BLaER1 treated with 17β-estradiol and CSF1 and Interleukin-3, amounts not matched to agents 10 nM and 100 nM (cell line): ENCODE measurements at regions not wholly inside any gene's neighbourhood (a gene's known extent, or its start where the extent isn't known, plus 50 kb on each side); places are given as distances from the start of the nearest gene placed in this dataset.
"Not testable (repeated sequence)": the region's sequence is repeated elsewhere in the genome, so short reads cannot be mapped to it uniquely, and the experiment has no call there.

Source experiments
- H3K27ac ChIP-seq, 11 experiments: shearing (Covaris generic); formaldehyde crosslinking; 2 replicates each; pipeline ENCODE4 v1.8.1; 2022
- H3K27me3 ChIP-seq, 11 experiments: shearing (Covaris generic); formaldehyde crosslinking; 2 replicates each; pipeline ENCODE4 v1.8.1; 2022
- H3K36me3 ChIP-seq, 11 experiments: shearing (Covaris generic); formaldehyde crosslinking; 2 replicates each; pipeline ENCODE4 v1.8.1; 2022
- H3K4me1 ChIP-seq, 10 experiments: shearing (Covaris generic); formaldehyde crosslinking; 2 replicates each; pipeline ENCODE4 v1.8.1; 2022
- H3K4me2 ChIP-seq, 11 experiments: shearing (Covaris generic); formaldehyde crosslinking; 2 replicates each; pipeline ENCODE4 v1.8.1; 2022
- H3K4me3 ChIP-seq, 10 experiments: shearing (Covaris generic); formaldehyde crosslinking; 2 replicates each; pipeline ENCODE4 v1.8.1; 2022
- H3K9ac ChIP-seq, 11 experiments: shearing (Covaris generic); formaldehyde crosslinking; 2 replicates each; pipeline ENCODE4 v1.8.1; 2022
- H3K9me3 ChIP-seq, 11 experiments: shearing (Covaris generic); formaldehyde crosslinking; replicated peaks in 1 of 11; 2 replicates each; pipeline ENCODE4 v1.8.1; 2022
- H4K20me1 ChIP-seq, 11 experiments: shearing (Covaris generic); formaldehyde crosslinking; 2 replicates each; pipeline ENCODE4 v1.8.1; 2022
- Cebpa-rat ChIP-seq, 11 experiments: shearing (Covaris generic); IDR thresholded peaks; 2 replicates each; pipeline ENCODE4 v1.8.1; 2022

GRCh38 chr6:74480561-74480960 lies 725.3 kb downstream of the COL12A1 start:
- H3K27ac ChIP-seq = no peak overlapping the region
- H3K9ac ChIP-seq = no peak overlapping the region
- H3K27me3 ChIP-seq = no peaks in the 10 kb centered on the region
- no peak overlapping the region for H3K4me2 ChIP-seq
- H4K20me1 ChIP-seq = no peaks in the 10 kb centered on the region
- no peaks in the 10 kb centered on the region for H3K9me3 ChIP-seq
- no peak overlapping the region for H3K4me3 ChIP-seq
- no peaks in the 10 kb centered on the region for H3K4me1 ChIP-seq
- TF ChIP-seq Cebpa-rat (IDR thresholded peaks at IDR 0.05) = no peak
- no peaks in the 10 kb centered on the region for H3K36me3 ChIP-seq

GRCh38 chr6:74479960-74480359 lies 725.9 kb downstream of the COL12A1 start:
- Histone ChIP-seq H3K4me3 (no peak overlapping the region), H3K36me3 (no peaks in the 10 kb centered on the region), H3K27me3 (no peaks in the 10 kb centered on the region), H4K20me1 (no peaks in the 10 kb centered on the region), H3K4me1 (no peaks in the 10 kb centered on the region), H3K9me3 (no peaks in the 10 kb centered on the region), H3K4me2 (no peak overlapping the region), H3K9ac (no peak overlapping the region), H3K27ac (no peak overlapping the region)
- no peak for TF ChIP-seq Cebpa-rat (IDR thresholded peaks at IDR 0.05)

GRCh38 chr6:74479420-74479819 lies 726.4 kb downstream of the COL12A1 start:
- no peaks in the 10 kb centered on the region for H3K27me3 ChIP-seq

GRCh38 chr6:74474046-74474445 lies 731.8 kb downstream of the COL12A1 start:
- H3K4me2 ChIP-seq, H3K27me3 ChIP-seq, H3K9ac ChIP-seq, H3K36me3 ChIP-seq, H3K27ac ChIP-seq, H4K20me1 ChIP-seq, H3K9me3 ChIP-seq, H3K4me3 ChIP-seq, H3K4me1 ChIP-seq: not testable (repeated sequence)

More at GRCh38 chr6:74479420-74479819, 726.4 kb downstream of the COL12A1 start:
- Histone ChIP-seq H4K20me1 (no peaks in the 10 kb centered on the region), H3K4me1 (no peaks in the 10 kb centered on the region), H3K4me2 (no peak overlapping the region), H3K9me3 (no peaks in the 10 kb centered on the region), H3K36me3 (no peaks in the 10 kb centered on the region), H3K9ac (no peak overlapping the region), H3K27ac (no peak overlapping the region), H3K4me3 (no peak overlapping the region)
- no peak for TF ChIP-seq Cebpa-rat (IDR thresholded peaks at IDR 0.05)

- H3K9me3 ChIP-seq, H3K9ac ChIP-seq, H3K36me3 ChIP-seq, H3K4me2 ChIP-seq, H3K4me1 ChIP-seq, H3K4me3 ChIP-seq, H3K27ac ChIP-seq, H3K27me3 ChIP-seq, H4K20me1 ChIP-seq: not testable (repeated sequence)
These were observed 737.3 kb downstream of the COL12A1 start for GRCh38 chr6:74468552-74468951.

GRCh38 chr6:74467533-74468215 lies 738.2 kb downstream of the COL12A1 start:
- Histone ChIP-seq H3K4me1 (no peaks in the 10 kb centered on the region), H3K4me2 (no peak overlapping the region), H3K36me3 (no peaks in the 10 kb centered on the region), H3K9me3 (no peaks in the 10 kb centered on the region; a peak in 1 of 22 replicates), H3K27me3 (no peaks in the 10 kb centered on the region), H3K4me3 (no peak overlapping the region), H4K20me1 (no peaks in the 10 kb centered on the region), H3K27ac (no peak overlapping the region), H3K9ac (no peak overlapping the region)
- TF ChIP-seq Cebpa-rat (IDR thresholded peaks at IDR 0.05) = no peak

GRCh38 chr6:74466572-74466971 lies 739.3 kb downstream of the COL12A1 start:
- Histone ChIP-seq H3K36me3 (no peaks in the 10 kb centered on the region), H3K27ac (no peak overlapping the region), H3K9ac (no peak overlapping the region), H4K20me1 (no peaks in the 10 kb centered on the region), H3K4me2 (no peak overlapping the region), H3K27me3 (no peaks in the 10 kb centered on the region), H3K4me3 (no peak overlapping the region), H3K9me3 (no peaks in the 10 kb centered on the region; a peak in 1 of 22 replicates), H3K4me1 (no peaks in the 10 kb centered on the region)
- no peak for TF ChIP-seq Cebpa-rat (IDR thresholded peaks at IDR 0.05)

GRCh38 chr6:74459260-74459659 lies 746.6 kb downstream of the COL12A1 start:
- Histone ChIP-seq H3K27ac (no peak overlapping the region), H3K9me3 (no peaks in the 10 kb centered on the region), H3K4me3 (no peak overlapping the region), H4K20me1 (no peaks in the 10 kb centered on the region), H3K36me3 (no peaks in the 10 kb centered on the region), H3K4me1 (no peaks in the 10 kb centered on the region), H3K9ac (no peak overlapping the region), H3K27me3 (no peaks in the 10 kb centered on the region), H3K4me2 (no peak overlapping the region)
- no peak for TF ChIP-seq Cebpa-rat (IDR thresholded peaks at IDR 0.05)

- no peaks in the 10 kb centered on the region for H4K20me1 ChIP-seq
- H3K27me3 ChIP-seq = no peaks in the 10 kb centered on the region
- H3K36me3 ChIP-seq = no peaks in the 10 kb centered on the region
- no peak for TF ChIP-seq Cebpa-rat (IDR thresholded peaks at IDR 0.05)
- no peak overlapping the region for H3K27ac ChIP-seq
- H3K4me2 ChIP-seq = no peak overlapping the region
- H3K9me3 ChIP-seq = no peaks in the 10 kb centered on the region
- no peak overlapping the region for H3K4me3 ChIP-seq
- no peaks in the 10 kb centered on the region for H3K4me1 ChIP-seq
- no peak overlapping the region for H3K9ac ChIP-seq
These were observed 747.3 kb downstream of the COL12A1 start for GRCh38 chr6:74458536-74458935.

- H3K27ac ChIP-seq = no peak overlapping the region
- no peaks in the 10 kb centered on the region for H3K36me3 ChIP-seq
- no peaks in the 10 kb centered on the region for H3K4me1 ChIP-seq
- H3K27me3 ChIP-seq = no peaks in the 10 kb centered on the region
- H3K9me3 ChIP-seq = no peaks in the 10 kb centered on the region
- no peaks in the 10 kb centered on the region for H4K20me1 ChIP-seq
- no peak for TF ChIP-seq Cebpa-rat (IDR thresholded peaks at IDR 0.05)
- no peak overlapping the region for H3K4me2 ChIP-seq
- H3K9ac ChIP-seq = no peak overlapping the region
- H3K4me3 ChIP-seq = no peak overlapping the region
These were observed 750.1 kb downstream of the COL12A1 start for GRCh38 chr6:74455786-74456185.
